K562 (cell line): ENCODE measurements at regions not wholly inside any gene's neighbourhood (a gene's known extent, or its start where the extent isn't known, plus 50 kb on each side); places are given as distances from the start of the nearest gene placed in this dataset.

Experiments
- ATAC-seq: fragments of 200-7000 bp; cut with Tn5 transposase; 3 replicates; pipeline ENCODE4 v1.9.1; 2020; ENCODE audit warnings: moderate library complexity
- BruUV-seq: library from RNA; stranded (reverse); fragments of 400-500 nt; replicated peaks from 2 replicates; lab custom pipeline; 2021; lab: Mats Ljungman, UMichigan
- CTCF ChIA-PET: fragments of 300-600 bp; formaldehyde crosslinking; extraction: SDS; loops from one replicate; lab custom pipeline; 2021; ENCODE audit warnings: low intra/inter-chr PET ratio; lab: Yijun Ruan, JAX
- POLR2A ChIA-PET: fragments of 300-600, 350-650 bp; sonication (Branson Sonifier 250); formaldehyde crosslinking; extraction: SDS; loops from one replicate; lab custom pipeline; 2021; ENCODE audit warnings: antibody characterized with exemption, inconsistent platforms; lab: Yijun Ruan, JAX
- DNase-seq, 4 experiments: peaks; one replicate each; pipeline versions ENCODE4 v3.0.0 to v3.0.0-alpha.2; 2011 to 2018; ENCODE audit warnings: low spot score in 3 of 4, mixed read lengths in 3 of 4; ENCODE audit errors: extremely low read depth in 1 of 4
- FAIRE-seq: peaks from 2 replicates; lab custom pipeline; 2011; peaks lifted over from hg19 to GRCh38; lab: Jason Lieb, UNC
- H2AFZ ChIP-seq: 2 replicates; pipeline ENCODE4 v1.6.0; 2011; ENCODE audit warnings: low read depth, low read length, control low read depth, inconsistent platforms
- H3K27ac ChIP-seq: fragments of 200-600 bp; 3 replicates; pipeline ENCODE4 v1.8.0; 2011; ENCODE audit warnings: low read depth, mild to moderate bottlenecking, control low read depth, inconsistent platforms, low read length, moderate library complexity, mixed read lengths; ENCODE audit errors: extremely low read depth
- H3K27me3 ChIP-seq, 2 experiments: fragments of 300-600 bp in 1 of 2; 2 replicates in 1 of 2; 3 replicates in 1 of 2; pipeline versions ENCODE4 v1.6.0 to v1.8.0; 2011; ENCODE audit warnings: inconsistent platforms in 2 of 2, low read length in 2 of 2, mild to moderate bottlenecking in 1 of 2, mixed read lengths in 1 of 2, moderate library complexity in 1 of 2; ENCODE audit not compliant: control insufficient read depth in 2 of 2, insufficient read depth in 2 of 2
- H3K36me3 ChIP-seq: fragments of 300-600 bp; 3 replicates; pipeline ENCODE4 v1.8.0; 2011; ENCODE audit warnings: mild to moderate bottlenecking, low read length, inconsistent platforms; ENCODE audit not compliant: control insufficient read depth, insufficient read depth
- H3K4me1 ChIP-seq, 2 experiments: fragments of 200-600 bp in 1 of 2; replicated peaks in 1 of 2; 2 replicates in 1 of 2; 3 replicates in 1 of 2; pipeline versions ENCODE4 v1.5.1 to v1.8.0; 2011; ENCODE audit warnings: inconsistent platforms in 2 of 2, low read length in 2 of 2, mild to moderate bottlenecking in 1 of 2, mixed read lengths in 1 of 2, moderate library complexity in 1 of 2; ENCODE audit not compliant: control insufficient read depth in 2 of 2, insufficient read depth in 2 of 2
- H3K4me2 ChIP-seq: 2 replicates; pipeline ENCODE4 v1.6.1; 2011; ENCODE audit warnings: low read length, control low read depth, inconsistent platforms, mixed read lengths; ENCODE audit not compliant: insufficient read depth
- H3K4me3 ChIP-seq: fragments of 200-600 bp; sonication (generic), shearing (Covaris generic); 2 replicates; pipeline ENCODE4 v1.5.1; 2016; ENCODE audit warnings: control low read depth, inconsistent platforms
- H3K79me2 ChIP-seq: fragments of 200-600 bp; 3 replicates; pipeline ENCODE4 v1.8.0; 2011; ENCODE audit warnings: low read length, inconsistent platforms; ENCODE audit not compliant: control insufficient read depth, insufficient read depth
- H3K9ac ChIP-seq, 2 experiments: 2 replicates each; pipeline versions ENCODE4 v1.6.0 to v1.6.1; 2011; ENCODE audit warnings: low read depth in 2 of 2, low read length in 2 of 2, control low read depth in 1 of 2, inconsistent platforms in 1 of 2, mild to moderate bottlenecking in 1 of 2, mixed read lengths in 1 of 2; ENCODE audit not compliant: insufficient read depth in 1 of 2
- H3K9me1 ChIP-seq: one replicate; pipeline ENCODE4 v1.6.0; 2011; ENCODE audit warnings: inconsistent platforms, mild to moderate bottlenecking, low read length, moderate library complexity; ENCODE audit not compliant: control insufficient read depth, insufficient read depth
- H3K9me3 ChIP-seq: replicated peaks from 2 replicates; pipeline ENCODE4 v1.5.1; 2011; ENCODE audit warnings: low read depth, low read length, inconsistent platforms; ENCODE audit not compliant: control insufficient read depth, insufficient read depth
- H4K20me1 ChIP-seq: replicated peaks from 2 replicates; pipeline ENCODE4 v1.6.1; 2011; ENCODE audit warnings: low read length, inconsistent platforms, mixed read lengths; ENCODE audit not compliant: control insufficient read depth, insufficient read depth
- AFF1 ChIP-seq, 2 experiments: fragments of 450-650 bp; IDR thresholded peaks; 2 replicates each; pipeline ENCODE4 v1.6.1; 2018; ENCODE audit warnings: mild to moderate bottlenecking in 2 of 2, low read depth in 1 of 2; ENCODE audit not compliant: partially characterized antibody in 2 of 2
- CHD1 ChIP-seq: fragments of 200-600 bp; sonication (generic); IDR thresholded peaks from one replicate; pipeline ENCODE4 v1.6.1; 2012; ENCODE audit warnings: mild to moderate bottlenecking, moderate library complexity, low read length, inconsistent platforms
- HOXB6 ChIP-seq: fragments of 250-450 bp; sonication (Bioruptor Pico); IDR thresholded peaks from 2 replicates; pipeline ENCODE4 v1.5.1; 2022; ENCODE audit warnings: mild to moderate bottlenecking, borderline replicate concordance
- PBX2 ChIP-seq, 2 experiments: IDR thresholded peaks in 1 of 2; conservative IDR thresholded peaks in 1 of 2; 2 replicates each; pipeline ENCODE4 v1.6.1; 2016; ENCODE audit warnings: low read depth in 2 of 2, mild to moderate bottlenecking in 1 of 2, missing compliant biosample characterization in 1 of 2, missing genetic modification characterization in 1 of 2, moderate library complexity in 1 of 2
- SMAD3 ChIP-seq: fragments of 450-650 bp; formaldehyde crosslinking; conservative IDR thresholded peaks from 2 replicates; pipeline ENCODE4 v1.4.0; 2020; ENCODE audit warnings: mild to moderate bottlenecking
- SMC3 ChIP-seq: conservative IDR thresholded peaks from 2 replicates; pipeline ENCODE4 v1.6.1; 2011; ENCODE audit warnings: low read depth, low read length, improper control_type of control experiment; ENCODE audit not compliant: insufficient read depth
- SRSF1 ChIP-seq: fragments of 200-400 bp; formaldehyde crosslinking; IDR thresholded peaks from 2 replicates; pipeline ENCODE4 v1.6.1; 2017; ENCODE audit warnings: mild to moderate bottlenecking, low read depth, low read length, moderate library complexity
- THAP12 ChIP-seq: fragments of 250-450 bp; sonication (Bioruptor Pico); IDR thresholded peaks from 2 replicates; pipeline ENCODE4 v1.9.0; 2021; ENCODE audit warnings: mild to moderate bottlenecking, inconsistent platforms
- ZBTB33 ChIP-seq: sonication (generic); formaldehyde crosslinking; IDR thresholded peaks from 2 replicates; pipeline ENCODE4 v1.8.1; 2023; ENCODE audit warnings: mild to moderate bottlenecking, missing genetic modification reagents
- ZNF561 ChIP-seq: fragments of 450-650 bp; formaldehyde crosslinking; conservative IDR thresholded peaks from 2 replicates; pipeline ENCODE4 v1.4.0; 2020; ENCODE audit warnings: mild to moderate bottlenecking, moderate library complexity
- ZNF785 ChIP-seq: fragments of 250-450 bp; sonication (Bioruptor Pico); IDR thresholded peaks from 2 replicates; pipeline ENCODE4 v1.4.0; 2020; ENCODE audit warnings: mild to moderate bottlenecking
- WGBS: fragments of 100-300 bp; shearing (Covaris generic); methylation state at CpG from one replicate; pipeline ENCODE4 v1.1.6; 2016; ENCODE audit warnings: low coverage, mixed read lengths; ENCODE audit not compliant: insufficient coverage; ENCODE audit errors: missing lambda C conversion rate; 5-methylcytosine and 5-hydroxymethylcytosine counted together
- in situ Hi-C: fragments of 300-500 bp; cut with MboI; formaldehyde crosslinking; loops from 4 replicates; pipeline ENCODE4 v1.15.0; 2018; ENCODE audit warnings: inconsistent platforms, mixed read lengths
- intact Hi-C: fragments of 100-400 bp; cut with micrococcal nuclease; formaldehyde crosslinking; loops from 2 replicates; pipeline ENCODE4 v1.14.2; 2022

- Histone ChIP-seq H3K36me3 (no peaks in the 10 kb centered on the region), H3K4me1 (no peaks in the 10 kb centered on the region), H2AFZ (no peak overlapping the region), H3K27ac (no peak overlapping the region), H3K9me1 (no peaks in the 10 kb centered on the region), H3K79me2 (no peaks in the 10 kb centered on the region), H3K27me3 (no peaks in the 10 kb centered on the region; a peak in 1 of 5 replicates), H3K9ac (no peak overlapping the region), H3K4me3 (no peak overlapping the region), H3K4me2 (no peak overlapping the region), H3K9me3 (no peaks in the 10 kb centered on the region), H4K20me1 (no peaks in the 10 kb centered on the region)
- DNase-seq: no peak
- ATAC-seq: no peak
- 0% methylated on average over 1 of the region's 1 CpG for WGBS
- ChIA-PET POLR2A (interaction anchor here (0.5 kb wide), 1 partner anchor 11 kb away, joined by 3 read pairs; no protein-coding TSS in a partner anchor), CTCF (no interaction called here)
- intact Hi-C loops (no loop called here), in situ Hi-C loops (no loop called here)
- no TSS peak for BruUV-seq
- no peak for FAIRE-seq
- TF ChIP-seq CHD1: no peak
- TF ChIP-seq AFF1 (IDR thresholded peaks at IDR 0.05; ENCODE audit: low read depth in 1 of 2, partially characterized antibody in 2 of 2): no peak
- TF ChIP-seq SMAD3 (CRISPR knock-in tag): no peak
- TF ChIP-seq THAP12 (CRISPR knock-in tag): no peak
- TF ChIP-seq PBX2 (CRISPR knock-in tag; IDR thresholded peaks at IDR 0.05; ENCODE audit: low read depth): no peak
- no peak for TF ChIP-seq PBX2 (tag; conservative IDR thresholded peaks at IDR 0.05; ENCODE audit: low read depth)
- no peak for TF ChIP-seq ZNF561 (CRISPR knock-in tag)
- TF ChIP-seq HOXB6 (CRISPR knock-in tag): no peak
- TF ChIP-seq ZBTB33 (CRISPR knock-in tag): no peak
- no peak for TF ChIP-seq SMC3
- no peak for TF ChIP-seq ZNF785
- no peak for TF ChIP-seq SRSF1
Observed at GRCh38 chr6:105728995-105729394, 326.1 kb upstream of the PREP start.
